ENCODE measurements at regions not wholly inside any gene's neighbourhood (a gene's known extent, or its start where the extent isn't known, plus 50 kb on each side); places are given as distances from the start of the nearest gene placed in this dataset.

DNA sequence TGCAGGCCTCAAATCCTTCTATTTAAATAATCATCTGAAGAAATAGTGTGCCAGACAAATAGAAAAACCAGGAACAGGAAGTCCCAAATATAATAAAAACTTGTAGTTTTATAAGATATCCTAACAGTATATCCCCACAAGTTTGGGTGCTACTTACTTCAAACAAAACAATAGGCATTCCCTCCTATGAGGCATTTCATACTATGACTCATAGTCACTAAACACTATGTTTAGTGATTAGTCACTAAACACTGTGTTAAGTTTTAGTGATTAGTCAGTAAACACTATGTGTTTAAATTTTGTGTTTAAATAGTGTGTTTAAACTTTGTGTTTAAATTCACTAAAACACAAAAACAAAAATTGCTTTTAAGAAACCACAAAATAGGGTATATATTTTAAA is 407.0 kb upstream of the CDH19 start:
- TF ChIP-seq, protein P1, sequence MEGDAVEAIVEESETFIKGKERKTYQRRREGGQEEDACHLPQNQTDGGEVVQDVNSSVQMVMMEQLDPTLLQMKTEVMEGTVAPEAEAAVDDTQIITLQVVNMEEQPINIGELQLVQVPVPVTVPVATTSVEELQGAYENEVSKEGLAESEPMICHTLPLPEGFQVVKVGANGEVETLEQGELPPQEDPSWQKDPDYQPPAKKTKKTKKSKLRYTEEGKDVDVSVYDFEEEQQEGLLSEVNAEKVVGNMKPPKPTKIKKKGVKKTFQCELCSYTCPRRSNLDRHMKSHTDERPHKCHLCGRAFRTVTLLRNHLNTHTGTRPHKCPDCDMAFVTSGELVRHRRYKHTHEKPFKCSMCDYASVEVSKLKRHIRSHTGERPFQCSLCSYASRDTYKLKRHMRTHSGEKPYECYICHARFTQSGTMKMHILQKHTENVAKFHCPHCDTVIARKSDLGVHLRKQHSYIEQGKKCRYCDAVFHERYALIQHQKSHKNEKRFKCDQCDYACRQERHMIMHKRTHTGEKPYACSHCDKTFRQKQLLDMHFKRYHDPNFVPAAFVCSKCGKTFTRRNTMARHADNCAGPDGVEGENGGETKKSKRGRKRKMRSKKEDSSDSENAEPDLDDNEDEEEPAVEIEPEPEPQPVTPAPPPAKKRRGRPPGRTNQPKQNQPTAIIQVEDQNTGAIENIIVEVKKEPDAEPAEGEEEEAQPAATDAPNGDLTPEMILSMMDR (IDR thresholded peaks at IDR 0.05; ENCODE audit: low read depth, low read length, poor library complexity, severe bottlenecking): no peak
- no peak for TF ChIP-seq EZH2phosphoT487 (IDR thresholded peaks at IDR 0.05; ENCODE audit: borderline replicate concordance, low read length)
